ENCODE measurements at regions not wholly inside any gene's neighbourhood (a gene's known extent, or its start where the extent isn't known, plus 50 kb on each side); places are given as distances from the start of the nearest gene placed in this dataset.

DNA sequence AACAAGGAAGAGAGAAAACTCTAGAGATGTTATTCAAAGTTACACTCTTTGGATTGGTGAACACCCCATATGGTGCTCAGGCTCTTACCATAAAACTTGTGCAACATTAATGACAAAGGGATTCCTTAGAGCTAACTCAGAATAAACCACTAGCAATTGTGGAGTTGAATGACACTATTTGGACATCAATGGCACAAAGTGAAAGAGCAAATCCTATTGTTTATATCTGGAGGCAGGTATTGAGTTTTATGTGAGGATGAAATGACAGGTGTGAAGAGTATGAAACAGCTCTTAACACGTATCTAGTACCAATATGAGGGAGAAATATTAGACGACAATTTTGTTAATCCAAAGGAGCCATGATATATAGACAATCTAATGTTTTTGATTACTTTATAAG, 584.9 kb upstream of the PBX1 start (continued):
- no peak for TF ChIP-seq ERF (CRISPR knock-in tag; IDR thresholded peaks at IDR 0.05)
- TF ChIP-seq, protein P1, sequence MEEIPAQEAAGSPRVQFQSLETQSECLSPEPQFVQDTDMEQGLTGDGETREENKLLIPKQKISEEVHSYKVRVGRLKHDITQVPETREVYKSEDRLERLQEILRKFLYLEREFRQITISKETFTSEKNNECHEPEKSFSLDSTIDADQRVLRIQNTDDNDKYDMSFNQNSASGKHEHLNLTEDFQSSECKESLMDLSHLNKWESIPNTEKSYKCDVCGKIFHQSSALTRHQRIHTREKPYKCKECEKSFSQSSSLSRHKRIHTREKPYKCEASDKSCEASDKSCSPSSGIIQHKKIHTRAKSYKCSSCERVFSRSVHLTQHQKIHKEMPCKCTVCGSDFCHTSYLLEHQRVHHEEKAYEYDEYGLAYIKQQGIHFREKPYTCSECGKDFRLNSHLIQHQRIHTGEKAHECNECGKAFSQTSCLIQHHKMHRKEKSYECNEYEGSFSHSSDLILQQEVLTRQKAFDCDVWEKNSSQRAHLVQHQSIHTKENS (CRISPR knock-in tag; IDR thresholded peaks at IDR 0.05), result no peak
- TF ChIP-seq ZNF197 (CRISPR knock-in tag; IDR thresholded peaks at IDR 0.05; ENCODE audit: low read depth), result no peak
- no peak for TF ChIP-seq KLF13 (tag; IDR thresholded peaks at IDR 0.05; ENCODE audit: borderline replicate concordance, low read depth)
- TF ChIP-seq CBX1 (IDR thresholded peaks at IDR 0.05; ENCODE audit: low read depth), result no peak
- TF ChIP-seq BHLHE40 (IDR thresholded peaks at IDR 0.05; ENCODE audit: low read length), result no peak

DNA sequence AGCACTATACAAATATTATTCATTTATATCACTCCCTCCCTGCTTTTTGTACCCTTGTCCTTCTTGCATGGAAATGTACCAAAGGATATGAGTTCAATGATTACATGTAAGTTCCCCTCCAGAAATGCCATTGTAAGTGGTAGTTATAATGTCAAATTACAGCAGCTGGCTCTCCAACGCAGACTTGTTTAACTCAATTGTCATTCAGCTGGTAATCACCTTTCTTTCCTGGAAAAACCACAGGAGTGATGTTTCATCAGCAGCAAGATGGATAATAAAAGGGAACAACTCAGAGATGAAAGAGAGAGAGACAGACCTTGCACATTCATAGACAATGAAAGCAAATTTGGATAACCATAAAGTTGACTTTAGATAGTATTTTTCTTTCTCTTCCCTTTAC, 578.6 kb upstream of the PBX1 start:
- ChIA-PET CTCF (ENCODE audit: low intra/inter-chr PET ratio) (no interaction called here), POLR2A (no interaction called here)
- no peak overlapping the region for H3K9ac ChIP-seq (ENCODE audit: insufficient read depth in 1 of 2, low read depth in 2 of 2, low read length in 2 of 2)
- no peaks in the 10 kb centered on the region for H3K4me1 ChIP-seq (replicated peaks in 1 of 2; ENCODE audit: control insufficient read depth in 2 of 2, insufficient read depth in 2 of 2, low read length in 2 of 2)
- in situ Hi-C loops (cut with MboI) (no loop called here), intact Hi-C loops (cut with micrococcal nuclease) (no loop called here)
- no peaks in the 10 kb centered on the region for H3K79me2 ChIP-seq (ENCODE audit: control insufficient read depth, insufficient read depth, low read length)
- H3K36me3 ChIP-seq (ENCODE audit: control insufficient read depth, insufficient read depth, low read length), result no peaks in the 10 kb centered on the region
- no peak overlapping the region for H3K4me2 ChIP-seq (ENCODE audit: insufficient read depth, low read length)
- no peaks in the 10 kb centered on the region for H3K27me3 ChIP-seq (ENCODE audit: control insufficient read depth in 2 of 2, insufficient read depth in 2 of 2, low read length in 2 of 2)
- H4K20me1 ChIP-seq (replicated peaks; ENCODE audit: control insufficient read depth, insufficient read depth, low read length), result no peaks in the 10 kb centered on the region
- no peak overlapping the region for H3K27ac ChIP-seq (ENCODE audit: extremely low read depth, low read depth, low read length)
- H3K9me1 ChIP-seq (ENCODE audit: control insufficient read depth, insufficient read depth, low read length), result no peaks in the 10 kb centered on the region
- H2AFZ ChIP-seq (ENCODE audit: low read depth, low read length), result no peak overlapping the region
- no peak overlapping the region for H3K4me3 ChIP-seq
- BruUV-seq (replicated peaks), result no TSS peak
- H3K9me3 ChIP-seq (replicated peaks; ENCODE audit: control insufficient read depth, insufficient read depth, low read depth, low read length), result no peaks in the 10 kb centered on the region
- FAIRE-seq (no peak), DNase-seq (ENCODE audit: extremely low read depth in 1 of 4, low spot score in 3 of 4) (no peak), ATAC-seq (no peak)
- TF ChIP-seq, protein P2, sequence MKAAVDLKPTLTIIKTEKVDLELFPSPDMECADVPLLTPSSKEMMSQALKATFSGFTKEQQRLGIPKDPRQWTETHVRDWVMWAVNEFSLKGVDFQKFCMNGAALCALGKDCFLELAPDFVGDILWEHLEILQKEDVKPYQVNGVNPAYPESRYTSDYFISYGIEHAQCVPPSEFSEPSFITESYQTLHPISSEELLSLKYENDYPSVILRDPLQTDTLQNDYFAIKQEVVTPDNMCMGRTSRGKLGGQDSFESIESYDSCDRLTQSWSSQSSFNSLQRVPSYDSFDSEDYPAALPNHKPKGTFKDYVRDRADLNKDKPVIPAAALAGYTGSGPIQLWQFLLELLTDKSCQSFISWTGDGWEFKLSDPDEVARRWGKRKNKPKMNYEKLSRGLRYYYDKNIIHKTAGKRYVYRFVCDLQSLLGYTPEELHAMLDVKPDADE (conservative IDR thresholded peaks at IDR 0.05; ENCODE audit: control insufficient read depth, low read depth, low read length), result no peak
- no peak for TF ChIP-seq ARNT (IDR thresholded peaks at IDR 0.05)
- no peak for TF ChIP-seq SRSF9 (IDR thresholded peaks at IDR 0.05; ENCODE audit: borderline replicate concordance, low read depth, low read length)
- no peak for TF ChIP-seq RUNX1 (IDR thresholded peaks at IDR 0.05; ENCODE audit: low read depth)
- no peak for TF ChIP-seq CEBPG (CRISPR knock-in tag; IDR thresholded peaks at IDR 0.05)
- no peak for TF ChIP-seq CEBPG (tag; conservative IDR thresholded peaks at IDR 0.05 in 1 of 2, IDR thresholded peaks at IDR 0.05 in 1 of 2)
- TF ChIP-seq MXI1 (IDR thresholded peaks at IDR 0.05; ENCODE audit: low read depth, low read length), result no peak
- no peak for TF ChIP-seq NFE2 (IDR thresholded peaks at IDR 0.05; ENCODE audit: low read depth)
- no peak for TF ChIP-seq CBFA2T3 (IDR thresholded peaks at IDR 0.05)
- no peak for TF ChIP-seq CCAR2 (IDR thresholded peaks at IDR 0.05; ENCODE audit: low read depth, low read length)
- TF ChIP-seq EP400 (IDR thresholded peaks at IDR 0.05), result no peak
- 0% methylated on average over 1 of the region's 1 CpG for WGBS (ENCODE audit: insufficient coverage, low coverage, missing lambda C conversion rate)

Measured in K562 (cell line).